Stomach (tissue), 8 donors: ENCODE measurements at regions not wholly inside any gene's neighbourhood (a gene's known extent, or its start where the extent isn't known, plus 50 kb on each side); places are given as distances from the start of the nearest gene placed in this dataset.

Experiments used
- DNase-seq, 2 donors: peaks; one replicate each; pipeline versions ENCODE4 v3.0.0 to v3.0.0-alpha.2; 2013 to 2019
- H3K27ac ChIP-seq, 5 donors: fragments of 200-600 bp in 4 of 5; sonication (generic) in 4 of 5; one replicate each; pipeline ENCODE4 v1.5.1; 2013 to 2019; ENCODE audit warnings: mild to moderate bottlenecking in 1 of 5, moderate library complexity in 1 of 5
- H3K27me3 ChIP-seq, 3 donors: fragments of 200-600 bp; sonication (generic); one replicate each; pipeline ENCODE4 v1.5.1; 2017 to 2019; ENCODE audit warnings: mixed run types in 1 of 3
- H3K36me3 ChIP-seq, 4 donors: fragments of 200-600 bp; sonication (generic); 1 replicate in 3 of 4; 2 replicates in 1 of 4; pipeline ENCODE4 v1.5.1; 2016 to 2019
- H3K4me1 ChIP-seq, 4 donors: fragments of 200-600 bp; sonication (generic); one replicate each; pipeline ENCODE4 v1.5.1; 2016 to 2019
- H3K4me3 ChIP-seq, 4 donors: fragments of 200-600 bp; sonication (generic) in 3 of 4; one replicate each; pipeline ENCODE4 v1.5.1; 2016 to 2019; ENCODE audit warnings: mild to moderate bottlenecking in 1 of 4
- H3K9me3 ChIP-seq, 4 donors: fragments of 200-600 bp; sonication (generic); one replicate each; pipeline ENCODE4 v1.5.1; 2016 to 2019
- CTCF ChIP-seq, 7 experiments: fragments of 450-650 bp in 4 of 7; fragments of 200-600 bp in 3 of 7; sonication (generic) in 3 of 7; IDR thresholded peaks; one replicate each; pipeline ENCODE4 v1.5.1; 2016 to 2019; ENCODE audit warnings: antibody characterized with exemption in 7 of 7, control low read depth in 2 of 7, mild to moderate bottlenecking in 1 of 7
- EP300 ChIP-seq: sonication (generic); formaldehyde crosslinking; IDR thresholded peaks from one replicate; pipeline ENCODE4 v1.6.1; 2017; ENCODE audit warnings: antibody characterized with exemption
- POLR2A ChIP-seq, 4 donors: fragments of 450-650 bp; IDR thresholded peaks; one replicate each; pipeline ENCODE4 v1.6.1; 2016; ENCODE audit warnings: antibody characterized with exemption in 4 of 4, control low read depth in 2 of 4, mild to moderate bottlenecking in 1 of 4, moderate library complexity in 1 of 4
- POLR2AphosphoS5 ChIP-seq, 3 donors: sonication (generic); formaldehyde crosslinking; IDR thresholded peaks; one replicate each; pipeline ENCODE4 v1.6.1; 2016; ENCODE audit warnings: antibody characterized with exemption in 3 of 3
- WGBS, 5 donors: extraction: QIAGEN DNeasy Blood & Tissue Kit in 3 of 5; methylation state at CpG; one replicate each; pipeline versions ENCODE4 v1.1.5 to v1.1.7; 2013 to 2018; 5-methylcytosine and 5-hydroxymethylcytosine counted together
- intact Hi-C: fragments of 100-400 bp; cut with DNase I; formaldehyde crosslinking; loops from one replicate; pipeline ENCODE4 v1.15.1; 2023; ENCODE audit warnings: low total_unique reads
- donor health status: healthy with polysubstance abuse.
- donor health status: Bipolar disorder and iron deficiency.
- donor health status: healthy.

DNA sequence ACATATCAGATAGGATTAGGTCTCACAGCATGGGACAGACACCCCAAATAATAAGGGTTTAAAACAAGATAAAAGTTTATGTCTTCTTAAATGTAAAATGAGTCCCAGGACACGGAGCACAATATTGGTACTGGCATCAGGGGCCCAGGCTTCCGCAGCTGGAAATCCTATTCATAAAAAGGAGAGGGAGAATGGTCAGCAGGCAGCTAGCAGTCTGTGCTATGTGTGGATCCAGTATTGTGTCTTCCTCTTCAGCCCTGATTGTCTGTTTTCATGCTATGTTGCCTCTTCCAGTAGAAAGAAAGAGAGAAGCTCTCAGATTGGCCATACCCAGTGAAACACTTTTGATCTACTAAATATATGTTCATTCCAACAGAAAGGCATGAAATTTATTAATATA lies 319.3 kb upstream of the SLCO3A1 start:
- Histone ChIP-seq H3K27me3 (no peaks in the 10 kb centered on the region), H3K4me1 (peaks cover 19 to 31% (median 28%) of the 10 kb centered on the region in 4 donors), H3K9me3 (no peaks in the 10 kb centered on the region), H3K4me3 (no peak overlapping the region), H3K36me3 (no peaks in the 10 kb centered on the region), H3K27ac (no peak overlapping the region)
- WGBS, 5 donors = 91 to 95% (median 94%) methylated on average over 2 of the region's 2 CpGs
- no peak for DNase-seq
- TF ChIP-seq CTCF (IDR thresholded peaks at IDR 0.05) (no peak), POLR2AphosphoS5 (IDR thresholded peaks at IDR 0.05) (no peak), EP300 (no peak), POLR2A (IDR thresholded peaks at IDR 0.05) (no peak)
- intact Hi-C loops = no loop called here

GRCh38 chr15:91534976-91535375 lies 318.5 kb upstream of the SLCO3A1 start:
- intact Hi-C loops = no loop called here
- Histone ChIP-seq H3K27me3 (no peaks in the 10 kb centered on the region), H3K9me3 (no peaks in the 10 kb centered on the region), H3K36me3 (no peaks in the 10 kb centered on the region), H3K27ac (peak overlapping the region in 1 of 5 donors; percentile 30), H3K4me3 (no peak overlapping the region), H3K4me1 (peaks cover 19 to 30% (median 28%) of the 10 kb centered on the region in 4 donors)
- WGBS, 5 donors = 85 to 95% (median 93%) methylated on average over 2 of the region's 2 CpGs
- TF ChIP-seq EP300 (no peak), CTCF (IDR thresholded peaks at IDR 0.05) (no peak), POLR2AphosphoS5 (IDR thresholded peaks at IDR 0.05) (no peak), POLR2A (IDR thresholded peaks at IDR 0.05) (no peak)
- DNase-seq = no peak

- peak overlapping the region in 2 of 5 donors; percentile 12 to 30 for H3K27ac ChIP-seq
- 81 to 91% (median 89%) methylated on average over 4 of the region's 4 CpGs for WGBS, 5 donors
Observed at GRCh38 chr15:91535856-91536500, 317.5 kb upstream of the SLCO3A1 start.

DNA sequence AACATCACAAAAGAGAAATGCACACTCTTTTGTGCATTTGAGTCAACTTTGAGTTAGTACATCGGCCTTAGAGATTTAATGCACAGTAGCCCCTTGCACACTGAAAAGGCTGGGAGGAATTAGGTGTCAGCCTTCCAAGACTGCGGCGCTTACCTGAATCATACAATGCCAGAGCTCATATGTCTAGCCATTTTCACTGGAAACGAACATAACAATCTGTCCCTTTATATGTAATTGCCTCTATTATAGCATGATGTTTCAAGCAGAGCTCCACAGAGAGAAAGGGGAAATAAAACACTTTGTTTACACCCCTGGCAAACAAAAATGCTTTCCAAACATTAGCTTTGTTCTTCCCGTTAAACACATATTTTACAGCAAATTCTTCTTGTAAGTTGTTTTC lies 315.7 kb upstream of the SLCO3A1 start:
- no peaks in the 10 kb centered on the region for H3K36me3 ChIP-seq

More at GRCh38 chr15:91535856-91536500, 317.5 kb upstream of the SLCO3A1 start:
- intact Hi-C loops = no loop called here
- TF ChIP-seq POLR2AphosphoS5 (IDR thresholded peaks at IDR 0.05) (no peak), EP300 (no peak), POLR2A (IDR thresholded peaks at IDR 0.05) (no peak), CTCF (IDR thresholded peaks at IDR 0.05) (no peak)
- peaks cover 19 to 30% (median 28%) of the 10 kb centered on the region in 4 donors for H3K4me1 ChIP-seq
- no peak overlapping the region for H3K4me3 ChIP-seq
- H3K27me3 ChIP-seq = no peaks in the 10 kb centered on the region
- no peak for DNase-seq
- H3K36me3 ChIP-seq = no peaks in the 10 kb centered on the region
- no peaks in the 10 kb centered on the region for H3K9me3 ChIP-seq

More for the DNA sequence above, 315.7 kb upstream of the SLCO3A1 start:
- H3K27ac ChIP-seq = no peak overlapping the region
- peak in 1 of 2 donors; percentile 33 for DNase-seq
- intact Hi-C loops = no loop called here
- peaks cover 19 to 30% (median 28%) of the 10 kb centered on the region in 4 donors for H3K4me1 ChIP-seq
- no peak overlapping the region for H3K4me3 ChIP-seq
- H3K27me3 ChIP-seq = no peaks in the 10 kb centered on the region
- no peak for TF ChIP-seq POLR2A (IDR thresholded peaks at IDR 0.05)
- TF ChIP-seq CTCF (IDR thresholded peaks at IDR 0.05) = no peak
- no peak for TF ChIP-seq EP300
- no peak for TF ChIP-seq POLR2AphosphoS5 (IDR thresholded peaks at IDR 0.05)
- H3K9me3 ChIP-seq = no peaks in the 10 kb centered on the region
- 58 to 79% (median 70%) methylated on average over 5 of the region's 5 CpGs for WGBS, 5 donors
